GM18858 (cell line): ENCODE measurements at regions not wholly inside any gene's neighbourhood (a gene's known extent, or its start where the extent isn't known, plus 50 kb on each side); places are given as distances from the start of the nearest gene placed in this dataset.
"Not testable (repeated sequence)": the region's sequence is repeated elsewhere in the genome, so short reads cannot be mapped to it uniquely, and the experiment has no call there.

Experiments used
- ATAC-seq: cut with Tn5 transposase; IDR thresholded peaks from one replicate; pipeline ENCODE4 v1.9.1; 2021; ENCODE audit not compliant: unreplicated experiment

DNA sequence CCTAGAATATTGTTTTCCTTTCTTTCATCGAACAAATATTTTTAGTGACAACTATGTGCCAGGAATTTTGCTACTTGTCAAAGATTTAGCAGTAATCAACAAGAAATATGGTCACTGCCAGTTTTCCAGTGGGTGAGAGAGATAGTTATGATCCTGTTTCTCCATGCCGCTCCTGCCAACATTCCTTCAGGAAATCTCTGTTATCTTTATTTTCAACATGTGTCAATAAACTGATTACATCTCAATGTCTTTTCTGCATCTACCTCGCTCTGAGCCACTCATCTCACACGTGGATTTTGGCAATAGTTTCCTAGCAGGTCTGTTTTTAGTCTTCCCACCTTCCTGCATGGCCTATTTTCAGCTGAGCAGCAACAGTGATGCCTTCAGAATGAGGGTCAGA is 650.0 kb upstream of the STXBP6 start:
- no peak for ATAC-seq

DNA sequence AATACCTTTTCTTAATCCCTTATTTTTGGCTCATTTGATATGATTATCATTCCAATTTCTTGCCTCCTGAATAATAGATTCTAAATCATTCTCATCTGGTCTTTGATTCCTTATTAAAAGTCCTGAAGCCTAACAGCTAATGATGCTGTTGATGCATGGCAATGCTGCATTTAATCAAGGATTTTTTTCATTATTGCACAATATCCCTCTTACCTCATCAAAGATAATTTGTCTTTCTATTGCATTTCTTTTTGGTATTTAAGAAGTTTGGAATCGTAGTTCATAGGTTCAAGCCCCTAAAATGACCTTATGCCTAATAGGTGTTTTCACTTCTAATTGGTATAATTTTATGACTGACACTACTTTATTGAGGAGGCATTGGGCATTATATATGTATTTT is 648.2 kb upstream of the STXBP6 start:
- no peak for ATAC-seq

DNA sequence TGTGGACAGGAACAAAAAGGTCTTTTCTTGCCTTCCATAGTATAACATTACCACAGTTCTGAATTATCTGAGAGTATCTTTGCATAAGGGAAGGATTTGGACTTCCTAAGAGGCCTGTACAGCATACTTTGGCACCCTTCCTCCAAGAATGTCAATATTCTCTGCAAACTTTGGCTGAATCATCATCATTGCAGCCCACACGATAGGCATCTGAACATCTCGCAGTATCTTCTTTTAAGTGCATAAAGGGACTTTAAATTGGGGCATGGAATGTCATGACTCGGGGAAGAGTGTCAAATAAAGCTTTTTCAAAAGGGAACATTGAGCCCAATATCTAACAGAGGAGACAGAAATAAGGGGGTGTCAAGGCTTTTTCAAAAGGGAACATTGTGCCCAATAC is 646.2 kb upstream of the STXBP6 start:
- no peak for ATAC-seq

DNA sequence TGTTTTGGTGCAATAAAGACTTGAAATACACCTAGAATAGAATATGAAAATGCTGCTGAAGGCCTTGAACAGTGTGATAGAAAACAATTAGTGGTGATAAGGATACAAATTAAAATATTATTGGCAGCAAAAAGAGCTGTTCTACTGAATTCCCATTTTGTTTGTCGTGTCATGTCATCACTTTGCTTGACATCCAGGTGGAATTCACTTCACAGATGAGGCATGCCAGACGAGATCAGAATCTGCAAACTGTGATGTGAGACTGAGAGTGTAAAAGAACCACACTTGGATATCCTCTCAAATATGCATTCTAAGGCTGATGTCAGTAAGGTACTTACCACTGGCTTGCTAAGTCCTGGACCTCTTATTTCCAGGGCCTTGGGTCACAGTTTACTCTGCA is 635.1 kb upstream of the STXBP6 start:
- ATAC-seq = no peak

DNA sequence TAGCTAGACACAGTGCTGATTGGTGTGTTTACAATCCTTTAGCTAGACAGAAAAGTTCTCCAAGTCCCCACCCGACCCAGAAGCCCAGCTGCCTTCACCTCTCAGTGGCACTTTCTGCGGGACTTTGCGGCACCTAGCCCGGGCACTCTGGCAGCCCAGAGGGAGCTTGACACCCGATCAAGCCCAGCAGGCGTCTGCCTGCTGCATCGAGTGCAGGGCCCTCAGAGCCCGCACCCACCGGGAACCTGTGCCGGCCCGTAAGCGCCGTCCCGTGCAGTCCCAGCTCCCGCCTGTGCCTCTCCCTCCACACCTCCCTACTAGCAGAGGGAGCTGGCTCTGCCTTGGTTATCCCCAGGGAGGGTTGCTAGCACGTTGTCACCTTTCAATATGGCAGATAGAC is 631.0 kb upstream of the STXBP6 start:
- ATAC-seq = no peak

DNA sequence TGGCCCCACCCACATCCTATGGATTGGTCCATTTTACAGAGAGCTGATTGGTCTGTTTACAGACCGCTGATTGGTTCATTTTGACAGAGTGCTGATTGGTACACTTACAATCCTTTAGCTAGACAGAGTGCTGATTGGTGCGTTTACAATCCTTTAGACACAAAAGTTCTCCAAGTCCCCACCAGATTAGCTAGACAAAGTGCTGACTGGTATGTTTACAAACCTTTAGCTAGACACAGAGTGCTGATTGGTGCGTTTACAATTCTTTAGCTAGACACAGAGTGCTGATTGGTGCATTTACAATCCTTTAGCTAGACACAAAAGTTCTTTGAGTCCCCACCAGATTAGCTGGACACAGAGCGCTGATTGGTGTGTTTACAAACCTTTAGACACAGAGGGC is 630.6 kb upstream of the STXBP6 start:
- ATAC-seq = not testable (repeated sequence)

DNA sequence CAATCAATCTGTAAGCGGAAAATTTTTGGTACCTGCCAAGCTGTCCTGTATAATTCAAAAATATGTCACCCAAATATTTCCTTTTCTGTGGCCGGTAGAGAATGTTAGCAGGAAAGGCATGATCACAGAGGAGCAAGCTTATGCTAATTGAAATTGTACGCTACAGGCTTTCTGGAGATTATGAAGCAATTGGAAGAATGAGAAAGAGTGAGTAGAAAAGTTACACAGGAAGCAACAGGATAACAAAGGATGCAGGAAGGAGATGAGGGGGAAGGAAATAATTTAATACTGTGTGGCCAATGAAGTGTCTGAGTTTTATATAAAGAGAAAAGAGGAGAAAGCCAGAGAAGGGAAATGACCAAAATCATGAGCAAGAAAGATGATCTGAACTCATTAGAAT is 627.2 kb upstream of the STXBP6 start:
- ATAC-seq = no peak

DNA sequence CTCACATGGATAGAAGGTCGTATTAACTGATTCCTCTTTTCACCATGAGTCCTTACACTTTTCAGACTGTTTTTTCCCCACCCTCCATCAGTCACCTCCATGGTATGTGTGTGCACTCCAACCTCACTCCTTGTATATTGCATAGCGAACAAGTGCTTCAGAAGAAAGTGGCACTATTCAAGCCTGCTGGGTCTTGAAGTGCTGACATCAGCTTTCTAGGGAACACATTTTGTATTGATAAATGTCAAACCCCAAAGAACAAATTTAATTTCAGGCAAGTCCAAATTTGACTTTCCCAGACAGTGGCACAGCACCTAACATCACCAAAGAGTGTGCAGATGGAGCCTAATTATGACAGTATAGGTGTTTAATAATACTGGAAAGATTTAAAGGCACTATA is 617.4 kb upstream of the STXBP6 start:
- no peak for ATAC-seq

DNA sequence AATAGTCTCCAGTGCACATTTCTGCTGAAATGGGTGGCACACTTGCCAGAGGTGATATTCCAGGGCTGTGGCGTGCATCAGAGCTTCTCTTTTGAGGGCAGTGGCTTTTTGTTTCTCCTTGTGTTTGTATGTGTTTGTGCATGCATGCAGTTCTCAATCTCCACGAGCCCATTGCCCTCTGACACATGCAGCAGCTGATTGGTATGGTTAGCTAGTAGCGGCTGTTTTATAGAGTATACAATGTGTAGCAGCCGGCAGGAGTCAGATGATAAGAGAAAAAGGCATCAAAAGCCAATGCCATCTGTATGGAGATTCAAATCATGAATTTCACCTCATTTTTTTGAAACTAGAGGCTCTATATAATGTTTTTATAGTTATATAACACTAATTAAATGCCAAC is 616.9 kb upstream of the STXBP6 start:
- no peak for ATAC-seq

DNA sequence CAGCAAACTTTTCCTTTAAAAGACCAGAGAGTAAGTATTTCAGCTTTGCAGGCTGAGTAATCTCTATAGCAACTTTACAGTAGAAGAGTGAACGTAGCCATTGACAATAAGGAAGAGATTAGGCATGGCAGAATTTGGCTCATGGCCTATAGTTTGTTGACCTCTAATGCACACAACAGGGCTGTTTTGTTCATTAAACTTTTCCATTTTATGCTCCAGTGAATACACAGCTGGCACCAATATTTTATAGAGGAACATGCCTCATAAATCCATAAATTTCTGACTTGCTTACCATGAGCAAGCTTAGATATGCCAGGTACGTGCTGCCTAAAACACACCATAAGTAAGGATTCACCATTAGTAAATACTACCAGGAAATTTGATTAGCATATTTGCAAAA is 609.0 kb upstream of the STXBP6 start:
- ATAC-seq = no peak

DNA sequence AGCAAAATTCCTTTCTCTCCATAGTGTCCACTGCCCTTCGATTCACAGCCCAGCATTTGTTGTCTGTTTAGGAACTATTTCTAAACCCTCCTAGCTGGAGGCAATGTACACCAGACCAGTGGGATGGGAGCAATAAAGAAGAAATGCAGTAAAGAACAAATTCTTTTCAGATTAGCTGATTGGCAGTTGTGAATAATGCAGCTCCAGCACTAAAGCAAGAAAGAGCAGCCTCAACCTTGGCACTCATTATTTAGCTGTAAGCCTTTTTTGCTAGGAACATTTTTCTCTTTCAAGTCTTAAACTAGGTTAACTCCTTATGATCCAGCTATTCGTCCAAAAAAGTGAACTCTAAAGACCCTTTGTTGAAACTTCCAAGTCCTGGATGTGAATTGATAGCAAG is 580.5 kb upstream of the STXBP6 start:
- ATAC-seq = no peak

DNA sequence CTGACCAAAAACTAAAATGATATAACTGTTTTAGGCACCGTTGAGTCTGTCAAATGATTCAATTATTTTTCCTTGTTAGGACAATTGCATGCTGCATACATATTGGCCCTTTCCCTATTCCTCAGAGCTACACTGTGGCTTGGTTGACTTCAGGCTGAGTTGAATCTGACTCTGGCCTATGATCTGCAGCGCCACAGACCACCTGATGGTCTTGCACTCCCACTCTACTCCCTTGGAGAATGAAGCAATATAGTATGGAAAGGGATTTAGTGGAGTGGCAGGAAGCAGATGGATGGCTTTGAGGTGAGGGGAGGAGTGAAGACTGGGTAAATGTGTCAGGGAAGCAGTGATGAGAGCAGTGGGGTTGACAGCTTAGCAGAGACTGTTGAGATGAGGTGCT is 579.0 kb upstream of the STXBP6 start:
- no peak for ATAC-seq

DNA sequence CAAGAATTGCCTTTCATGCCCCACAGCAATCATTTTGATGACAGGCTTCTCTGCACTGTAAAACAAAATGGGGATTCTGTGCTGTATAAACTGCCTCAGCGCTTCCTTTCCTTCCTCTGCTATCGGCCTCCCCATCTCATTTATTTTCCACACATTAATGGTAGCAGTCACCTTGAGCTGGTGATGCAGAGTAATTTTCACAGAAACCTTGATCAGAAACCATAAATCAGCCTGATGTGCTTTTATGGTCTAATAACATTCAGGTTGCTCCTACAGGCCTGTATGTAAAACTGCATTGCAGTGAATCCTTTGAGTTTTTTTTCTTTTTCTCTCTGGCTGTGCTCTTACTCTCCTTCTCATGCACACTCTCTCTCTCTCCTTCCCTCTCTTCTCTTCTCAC is 578.4 kb upstream of the STXBP6 start:
- ATAC-seq = no peak

DNA sequence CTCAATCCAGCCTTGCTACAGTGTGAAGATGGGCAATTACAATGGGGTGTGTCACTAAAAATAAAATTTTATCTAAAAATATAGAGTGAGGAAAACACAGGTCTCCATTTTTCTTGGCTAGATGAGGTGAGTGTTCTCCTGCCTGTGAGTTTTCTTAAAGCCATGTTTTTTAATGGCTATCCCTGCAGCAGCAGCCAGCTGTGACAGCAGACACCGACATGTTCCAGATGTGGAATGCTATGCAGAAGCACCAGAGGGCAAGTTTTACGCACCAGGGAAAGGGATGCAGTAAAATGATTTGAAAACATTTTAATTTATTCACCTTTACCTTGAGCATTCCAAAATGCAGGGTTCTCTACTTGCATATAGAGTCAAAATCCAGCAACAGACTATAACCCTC is 577.0 kb upstream of the STXBP6 start:
- ATAC-seq = no peak

DNA sequence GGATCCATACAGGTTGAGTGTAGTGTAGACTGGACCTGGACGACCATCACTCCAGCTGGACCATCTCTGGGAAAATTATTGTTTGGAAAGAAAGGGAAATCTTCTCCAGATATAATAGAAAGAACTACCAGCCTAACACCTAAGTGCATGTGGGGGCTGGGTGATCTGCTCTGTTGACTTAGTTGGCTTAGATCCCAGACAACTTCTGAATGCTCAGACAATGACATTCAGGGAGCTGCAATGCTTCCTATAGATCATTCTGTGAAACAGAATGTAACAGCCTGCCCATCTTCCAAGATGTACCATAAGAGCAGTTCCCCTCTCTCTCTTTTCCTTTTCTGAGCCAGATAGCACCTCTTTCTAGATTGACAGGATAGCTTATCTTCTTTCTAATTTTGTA is 572.8 kb upstream of the STXBP6 start:
- no peak for ATAC-seq

DNA sequence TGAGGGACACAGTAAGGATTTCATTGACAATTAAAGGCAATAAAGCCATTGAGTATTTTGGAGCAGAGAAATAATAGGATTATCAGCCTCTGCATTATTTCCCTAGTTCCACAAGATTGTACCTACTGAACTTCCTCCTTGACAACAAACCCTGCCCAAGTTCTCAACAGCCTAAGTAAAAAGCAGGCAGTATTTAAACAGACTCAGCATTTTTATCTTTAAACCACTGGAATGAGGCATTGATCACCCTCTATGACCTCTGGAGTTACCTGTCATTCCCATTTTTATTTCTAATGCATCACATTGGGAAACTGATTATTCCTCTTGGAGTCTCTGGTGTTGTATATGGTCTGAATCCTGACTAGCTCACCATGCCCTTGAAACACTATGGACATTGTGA is 570.6 kb upstream of the STXBP6 start:
- no peak for ATAC-seq

DNA sequence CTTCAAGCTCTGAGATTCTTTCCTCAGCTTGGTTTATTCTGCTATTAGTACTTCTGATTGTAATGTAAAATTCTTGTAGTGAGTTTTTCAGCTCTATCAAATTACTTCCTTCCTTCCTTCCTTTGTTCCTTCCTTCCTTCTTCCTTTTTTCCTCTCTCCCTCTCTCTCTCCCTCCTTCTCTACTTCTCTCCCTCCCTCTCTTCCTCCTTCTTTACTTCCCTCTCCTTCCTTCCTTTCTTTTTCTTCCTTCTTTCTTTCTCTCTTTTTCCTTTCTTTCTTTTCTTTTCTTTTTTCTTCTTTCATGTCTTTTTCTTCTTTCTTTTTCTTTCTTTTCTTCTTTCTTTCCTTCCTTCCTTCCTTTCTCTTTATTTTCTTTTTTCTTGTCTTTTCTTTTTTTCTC is 565.2 kb upstream of the STXBP6 start:
- ATAC-seq = no peak

DNA sequence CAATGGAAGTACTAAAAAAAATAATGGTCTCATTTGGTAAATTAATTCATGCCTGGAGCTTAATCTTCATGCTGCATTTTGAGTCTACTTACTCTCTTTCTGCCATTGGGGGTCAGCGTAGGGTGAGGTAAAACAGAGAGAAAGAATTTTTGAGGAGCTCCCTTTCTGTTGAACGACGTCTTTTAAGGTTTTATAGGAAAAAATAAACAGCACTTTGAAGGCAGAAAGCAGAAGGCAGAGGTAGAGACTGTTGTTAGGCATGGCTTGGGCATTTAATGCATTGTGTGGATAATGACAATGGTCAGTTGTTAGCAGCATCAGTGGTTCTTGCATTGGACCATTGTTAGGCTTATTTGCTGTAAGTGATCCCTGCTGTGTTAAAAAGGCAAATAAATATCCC is 557.2 kb upstream of the STXBP6 start:
- ATAC-seq = no peak

DNA sequence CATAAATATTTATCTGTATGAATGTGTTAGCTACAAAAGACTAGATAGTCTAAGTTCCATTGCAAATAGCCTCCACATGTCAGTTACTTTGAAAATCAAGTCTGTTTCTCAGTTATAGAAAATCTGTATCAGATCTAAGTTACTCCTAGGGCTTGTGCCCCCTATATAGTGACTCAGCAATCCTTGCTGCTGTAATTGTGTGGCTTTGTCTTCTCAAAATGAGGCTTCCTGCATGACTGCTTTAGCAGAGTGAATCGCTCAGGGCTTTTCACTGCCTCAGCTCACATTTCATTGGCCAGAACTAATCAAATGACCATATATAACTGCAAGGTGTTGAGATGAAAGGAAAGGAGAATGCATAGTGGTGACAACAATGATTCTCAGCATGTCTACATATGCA is 552.2 kb upstream of the STXBP6 start:
- no peak for ATAC-seq

DNA sequence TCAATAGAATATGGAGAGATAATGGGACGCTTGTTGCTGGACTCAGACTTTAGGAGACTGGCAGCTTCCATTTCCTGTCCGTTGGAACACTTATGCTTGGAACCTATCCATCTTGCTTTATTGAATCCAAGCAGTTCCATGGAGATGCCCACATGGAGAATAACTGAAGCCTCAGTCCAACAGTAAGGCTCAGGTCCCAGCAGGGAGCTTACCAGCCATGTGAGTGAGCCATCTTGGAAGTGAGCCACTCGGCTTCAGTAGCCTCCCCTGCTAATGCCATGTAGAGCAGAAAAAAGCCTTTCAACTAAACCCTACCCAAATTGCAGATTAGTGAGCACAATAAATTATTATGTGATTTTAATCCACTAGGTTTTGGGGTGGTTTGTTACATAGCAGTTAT is 538.8 kb upstream of the STXBP6 start:
- ATAC-seq = no peak

DNA sequence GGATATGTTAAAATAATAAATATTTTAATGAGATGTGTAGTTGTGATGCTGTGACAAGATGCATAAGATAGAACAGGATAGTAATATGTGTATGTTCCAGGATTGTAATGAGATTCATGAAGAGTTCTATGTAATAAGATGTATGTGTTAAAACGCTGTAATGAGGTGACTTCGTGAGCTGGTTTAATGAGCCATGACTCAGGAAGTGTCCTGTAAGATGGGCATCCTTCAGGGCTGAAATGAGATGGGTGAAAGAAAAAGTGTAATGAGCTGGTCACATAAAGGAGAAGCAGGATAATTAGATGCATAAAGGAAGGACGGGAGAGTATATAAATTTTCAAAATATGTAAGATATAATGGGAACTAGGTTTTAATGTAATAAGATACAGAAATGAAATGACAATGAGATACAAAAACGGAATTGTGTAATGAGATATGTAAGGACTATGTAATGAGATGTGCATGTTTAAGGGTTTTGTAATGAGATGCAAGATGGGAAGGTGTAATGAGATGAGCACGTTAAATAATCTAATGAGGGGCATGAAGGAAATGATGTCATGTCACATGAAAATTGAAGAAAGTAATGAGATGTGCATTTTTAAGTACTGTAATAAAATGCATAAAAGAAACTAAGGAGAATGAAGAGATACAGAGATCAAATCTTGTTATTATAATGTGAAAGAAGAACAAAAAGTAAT is 524.8 kb upstream of the STXBP6 start:
- ATAC-seq = no peak

DNA sequence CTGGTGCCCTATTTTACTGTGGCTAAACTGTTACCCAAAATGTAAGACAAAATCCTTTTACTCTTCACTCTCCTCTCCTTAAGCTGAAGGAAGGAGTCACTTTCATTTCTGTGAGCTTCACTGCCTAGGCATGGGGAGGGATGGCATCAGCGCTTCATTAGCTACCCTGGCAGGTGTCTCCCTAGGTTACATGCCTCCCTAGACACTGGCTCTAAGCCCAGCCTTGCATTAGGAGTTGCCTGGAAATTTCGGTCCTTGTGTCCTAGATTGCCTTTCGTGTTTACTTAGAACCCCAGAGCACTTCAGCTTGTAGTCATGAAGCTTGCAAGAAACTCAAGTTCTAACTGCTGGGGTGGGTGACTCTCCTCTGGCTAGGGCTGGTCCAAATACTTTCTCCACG is 520.5 kb upstream of the STXBP6 start:
- ATAC-seq = no peak

DNA sequence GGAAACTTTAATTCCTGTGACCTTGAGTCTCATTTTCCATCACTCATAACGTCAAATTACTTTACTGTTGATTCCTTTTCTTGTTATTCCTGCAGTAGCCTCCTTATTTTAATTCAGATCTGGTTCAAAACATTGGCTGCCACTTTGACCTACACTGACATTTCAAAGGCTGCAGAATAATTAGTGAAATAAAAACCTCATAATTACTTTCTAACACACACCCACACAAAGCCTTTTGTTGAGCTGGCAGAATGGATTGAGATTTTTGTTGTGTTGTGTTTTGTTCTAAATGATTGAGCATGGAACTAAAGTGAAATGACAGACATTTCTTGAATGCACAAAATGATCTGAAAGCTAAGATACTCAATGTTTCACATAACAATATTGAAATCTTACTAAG is 507.5 kb upstream of the STXBP6 start:
- no peak for ATAC-seq

DNA sequence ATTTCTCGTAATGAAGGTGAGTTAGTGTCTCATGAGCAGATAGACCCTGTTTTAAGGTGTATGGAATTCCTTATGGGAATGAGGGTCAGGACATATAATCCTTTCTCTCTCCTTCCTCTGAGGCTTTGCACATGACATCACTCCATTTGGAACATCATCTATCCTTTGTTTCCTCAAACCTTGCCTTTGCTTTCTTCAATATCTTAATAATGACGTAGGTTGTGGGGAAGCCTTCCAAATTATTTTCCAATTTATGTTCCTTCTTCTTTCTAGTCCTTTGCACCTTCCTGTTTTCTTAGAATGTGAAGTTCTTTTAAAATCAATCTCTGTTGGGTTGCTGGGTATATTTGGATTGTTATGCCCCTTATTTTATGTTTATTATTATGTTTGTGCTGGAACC is 502.9 kb upstream of the STXBP6 start:
- ATAC-seq = no peak
